Neural cell (in vitro differentiated cells): ENCODE measurements at regions not wholly inside any gene's neighbourhood (a gene's known extent, or its start where the extent isn't known, plus 50 kb on each side); places are given as distances from the start of the nearest gene placed in this dataset.

ENCODE experiments used
- H2AFZ ChIP-seq: fragments of 200-600, 300-800 bp; sonication (generic), shearing (Covaris generic); 2 replicates; pipeline ENCODE4 v1.6.0; 2014; ENCODE audit warnings: low read depth, mild to moderate bottlenecking, antibody characterized with exemption, low read length, moderate library complexity
- H3F3A ChIP-seq: fragments of 200-600 bp; shearing (Covaris generic); 2 replicates; pipeline ENCODE4 v1.6.1; 2016; ENCODE audit warnings: mild to moderate bottlenecking, moderate library complexity, mixed read lengths, antibody characterized with exemption, low read length; ENCODE audit not compliant: insufficient read depth, poor library complexity, severe bottlenecking
- H3K27ac ChIP-seq: fragments of 200-600, 300-800 bp; sonication (generic), shearing (Covaris generic); 2 replicates; pipeline ENCODE4 v1.5.1; 2014; ENCODE audit warnings: mild to moderate bottlenecking, low read length, moderate library complexity
- H3K27me3 ChIP-seq: fragments of 300-800, 200-600 bp; sonication (generic), shearing (Covaris generic); 2 replicates; pipeline ENCODE4 v1.6.0; 2014; ENCODE audit warnings: mild to moderate bottlenecking, low read depth, low read length, moderate library complexity; ENCODE audit not compliant: insufficient read depth
- H3K36me3 ChIP-seq: fragments of 300-800, 200-600 bp; sonication (generic), shearing (Covaris generic); 2 replicates; pipeline ENCODE4 v1.5.1; 2014; ENCODE audit warnings: mild to moderate bottlenecking, antibody characterized with exemption, low read length, moderate library complexity; ENCODE audit not compliant: insufficient read depth
- H3K4me2 ChIP-seq: fragments of 300-800, 200-600 bp; sonication (generic), shearing (Covaris generic); 2 replicates; pipeline ENCODE4 v1.6.0; 2014; ENCODE audit warnings: mild to moderate bottlenecking, low read length
- H3K4me3 ChIP-seq: fragments of 300-800, 200-600 bp; sonication (generic), shearing (Covaris generic); 2 replicates; pipeline ENCODE4 v1.5.1; 2014; ENCODE audit warnings: mild to moderate bottlenecking, low read length, moderate library complexity
- H3K79me2 ChIP-seq: fragments of 200-600 bp; shearing (Covaris generic); replicated peaks from 2 replicates; pipeline ENCODE4 v1.6.0; 2014; ENCODE audit warnings: mild to moderate bottlenecking, low read length, moderate library complexity; ENCODE audit not compliant: insufficient read depth
- H3K9ac ChIP-seq: fragments of 300-800, 200-600 bp; sonication (generic), shearing (Covaris generic); 2 replicates; pipeline ENCODE4 v1.6.1; 2016; ENCODE audit warnings: mild to moderate bottlenecking, low read length, mixed read lengths
- H3K9me2 ChIP-seq: fragments of 200-600 bp; shearing (Covaris generic); 2 replicates; pipeline ENCODE4 v1.6.1; 2016; ENCODE audit warnings: mild to moderate bottlenecking, low read length, mixed read lengths; ENCODE audit not compliant: insufficient read depth
- H3K9me3 ChIP-seq: fragments of 200-600, 300-800 bp; sonication (generic), shearing (Covaris generic); 2 replicates; pipeline ENCODE4 v1.6.1; 2016; ENCODE audit warnings: mild to moderate bottlenecking, mixed run types, low read length, moderate library complexity, mixed read lengths
- H4K20me1 ChIP-seq: fragments of 200-600 bp; shearing (Covaris generic); 2 replicates; pipeline ENCODE4 v1.6.1; 2016; ENCODE audit warnings: mild to moderate bottlenecking, mixed run types; ENCODE audit not compliant: insufficient read depth
- EP300 ChIP-seq: fragments of 450-650 bp; conservative IDR thresholded peaks from 2 replicates; pipeline ENCODE4 v1.6.1; 2014; ENCODE audit warnings: antibody characterized with exemption, mild to moderate bottlenecking, moderate library complexity; ENCODE audit not compliant: poor library complexity, severe bottlenecking
- EZH2 ChIP-seq: fragments of 200-600, 300-800 bp; shearing (Covaris generic), sonication (generic); IDR thresholded peaks from 2 replicates; pipeline ENCODE4 v1.6.1; 2014; ENCODE audit warnings: antibody characterized with exemption, low read length, borderline replicate concordance, mild to moderate bottlenecking; ENCODE audit not compliant: insufficient read depth, poor library complexity, severe bottlenecking
- MXI1 ChIP-seq: fragments of 450-650 bp; conservative IDR thresholded peaks from 2 replicates; pipeline ENCODE4 v1.6.1; 2014; ENCODE audit warnings: antibody characterized with exemption, mild to moderate bottlenecking; ENCODE audit not compliant: poor library complexity, severe bottlenecking
- POLR2AphosphoS5 ChIP-seq: IDR thresholded peaks from 2 replicates; pipeline ENCODE4 v1.6.1; 2012
- RAD21 ChIP-seq: fragments of 450-650 bp; conservative IDR thresholded peaks from 2 replicates; pipeline ENCODE4 v1.6.1; 2014; ENCODE audit warnings: antibody characterized with exemption, mild to moderate bottlenecking, moderate library complexity
- SMC3 ChIP-seq: fragments of 450-650 bp; conservative IDR thresholded peaks from 2 replicates; pipeline ENCODE4 v1.6.1; 2014; ENCODE audit warnings: antibody characterized with exemption, mild to moderate bottlenecking, moderate library complexity; ENCODE audit not compliant: poor library complexity
- TAF1 ChIP-seq: IDR thresholded peaks from 2 replicates; pipeline ENCODE4 v1.6.1; 2012; ENCODE audit warnings: low read depth
- TF ChIP-seq, protein P1 (sequence below): fragments of 450-650 bp; IDR thresholded peaks from 2 replicates; pipeline ENCODE4 v1.5.1; 2014; ENCODE audit warnings: antibody characterized with exemption, mild to moderate bottlenecking, moderate library complexity; ENCODE audit not compliant: poor library complexity, severe bottlenecking
- TF ChIP-seq, protein P2 (sequence below): IDR thresholded peaks from 2 replicates; pipeline ENCODE4 v1.6.1; 2012; ENCODE audit warnings: borderline replicate concordance

- no peaks in the 10 kb centered on the region for H4K20me1 ChIP-seq
- no peak overlapping the region for H3K27ac ChIP-seq
- H3K79me2 ChIP-seq, result no peaks in the 10 kb centered on the region
- H3K9ac ChIP-seq, result no peak overlapping the region
- no peak for TF ChIP-seq EP300
- TF ChIP-seq RAD21, result no peak
- no peak for TF ChIP-seq EZH2
- no peak for TF ChIP-seq TAF1
- no peak for TF ChIP-seq MXI1
- TF ChIP-seq SMC3, result no peak
- TF ChIP-seq, protein P1, sequence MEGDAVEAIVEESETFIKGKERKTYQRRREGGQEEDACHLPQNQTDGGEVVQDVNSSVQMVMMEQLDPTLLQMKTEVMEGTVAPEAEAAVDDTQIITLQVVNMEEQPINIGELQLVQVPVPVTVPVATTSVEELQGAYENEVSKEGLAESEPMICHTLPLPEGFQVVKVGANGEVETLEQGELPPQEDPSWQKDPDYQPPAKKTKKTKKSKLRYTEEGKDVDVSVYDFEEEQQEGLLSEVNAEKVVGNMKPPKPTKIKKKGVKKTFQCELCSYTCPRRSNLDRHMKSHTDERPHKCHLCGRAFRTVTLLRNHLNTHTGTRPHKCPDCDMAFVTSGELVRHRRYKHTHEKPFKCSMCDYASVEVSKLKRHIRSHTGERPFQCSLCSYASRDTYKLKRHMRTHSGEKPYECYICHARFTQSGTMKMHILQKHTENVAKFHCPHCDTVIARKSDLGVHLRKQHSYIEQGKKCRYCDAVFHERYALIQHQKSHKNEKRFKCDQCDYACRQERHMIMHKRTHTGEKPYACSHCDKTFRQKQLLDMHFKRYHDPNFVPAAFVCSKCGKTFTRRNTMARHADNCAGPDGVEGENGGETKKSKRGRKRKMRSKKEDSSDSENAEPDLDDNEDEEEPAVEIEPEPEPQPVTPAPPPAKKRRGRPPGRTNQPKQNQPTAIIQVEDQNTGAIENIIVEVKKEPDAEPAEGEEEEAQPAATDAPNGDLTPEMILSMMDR, result no peak
- TF ChIP-seq, protein P2, sequence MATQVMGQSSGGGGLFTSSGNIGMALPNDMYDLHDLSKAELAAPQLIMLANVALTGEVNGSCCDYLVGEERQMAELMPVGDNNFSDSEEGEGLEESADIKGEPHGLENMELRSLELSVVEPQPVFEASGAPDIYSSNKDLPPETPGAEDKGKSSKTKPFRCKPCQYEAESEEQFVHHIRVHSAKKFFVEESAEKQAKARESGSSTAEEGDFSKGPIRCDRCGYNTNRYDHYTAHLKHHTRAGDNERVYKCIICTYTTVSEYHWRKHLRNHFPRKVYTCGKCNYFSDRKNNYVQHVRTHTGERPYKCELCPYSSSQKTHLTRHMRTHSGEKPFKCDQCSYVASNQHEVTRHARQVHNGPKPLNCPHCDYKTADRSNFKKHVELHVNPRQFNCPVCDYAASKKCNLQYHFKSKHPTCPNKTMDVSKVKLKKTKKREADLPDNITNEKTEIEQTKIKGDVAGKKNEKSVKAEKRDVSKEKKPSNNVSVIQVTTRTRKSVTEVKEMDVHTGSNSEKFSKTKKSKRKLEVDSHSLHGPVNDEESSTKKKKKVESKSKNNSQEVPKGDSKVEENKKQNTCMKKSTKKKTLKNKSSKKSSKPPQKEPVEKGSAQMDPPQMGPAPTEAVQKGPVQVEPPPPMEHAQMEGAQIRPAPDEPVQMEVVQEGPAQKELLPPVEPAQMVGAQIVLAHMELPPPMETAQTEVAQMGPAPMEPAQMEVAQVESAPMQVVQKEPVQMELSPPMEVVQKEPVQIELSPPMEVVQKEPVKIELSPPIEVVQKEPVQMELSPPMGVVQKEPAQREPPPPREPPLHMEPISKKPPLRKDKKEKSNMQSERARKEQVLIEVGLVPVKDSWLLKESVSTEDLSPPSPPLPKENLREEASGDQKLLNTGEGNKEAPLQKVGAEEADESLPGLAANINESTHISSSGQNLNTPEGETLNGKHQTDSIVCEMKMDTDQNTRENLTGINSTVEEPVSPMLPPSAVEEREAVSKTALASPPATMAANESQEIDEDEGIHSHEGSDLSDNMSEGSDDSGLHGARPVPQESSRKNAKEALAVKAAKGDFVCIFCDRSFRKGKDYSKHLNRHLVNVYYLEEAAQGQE, result no peak
- TF ChIP-seq POLR2AphosphoS5, result no peak
- H3K36me3 ChIP-seq, result no peaks in the 10 kb centered on the region
- H3K9me3 ChIP-seq, result no peaks in the 10 kb centered on the region
- no peaks in the 10 kb centered on the region for H3K9me2 ChIP-seq
- no peak overlapping the region for H2AFZ ChIP-seq
- no peak overlapping the region for H3K4me2 ChIP-seq
- no peaks in the 10 kb centered on the region for H3K27me3 ChIP-seq
- no peak overlapping the region for H3K4me3 ChIP-seq
- H3F3A ChIP-seq, result no peaks in the 10 kb centered on the region
These were observed 62.3 kb upstream of the CDH5 start for GRCh38 chr16:66304151-66304550.

DNA sequence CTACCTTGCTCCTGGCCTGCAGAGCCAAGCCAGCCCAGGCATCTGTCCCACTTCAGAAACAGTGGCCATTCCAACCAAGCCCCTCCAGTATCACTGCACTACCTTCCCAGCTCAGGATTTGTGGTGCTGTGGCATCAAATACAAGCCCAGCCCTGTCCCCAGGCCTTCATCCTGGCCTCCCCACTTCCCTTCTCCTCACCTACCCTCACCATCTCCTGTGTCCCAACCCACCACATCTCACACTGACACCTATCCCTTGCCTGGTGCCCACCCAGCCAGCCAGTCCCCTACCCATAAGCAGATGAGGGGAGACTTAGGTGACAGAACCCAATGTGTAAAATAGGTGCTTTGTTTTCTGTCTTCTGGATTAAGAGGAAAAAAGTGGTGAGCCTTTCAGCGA is 66.0 kb upstream of the CDH5 start:
- Histone ChIP-seq H2AFZ (no peak overlapping the region), H3K9ac (no peak overlapping the region), H3K9me2 (no peaks in the 10 kb centered on the region), H3K79me2 (no peaks in the 10 kb centered on the region), H3K36me3 (no peaks in the 10 kb centered on the region), H4K20me1 (no peaks in the 10 kb centered on the region), H3K27ac (no peak overlapping the region), H3K4me3 (no peak overlapping the region), H3K4me2 (no peak overlapping the region), H3F3A (no peaks in the 10 kb centered on the region), H3K27me3 (no peaks in the 10 kb centered on the region), H3K9me3 (no peaks in the 10 kb centered on the region)
- TF ChIP-seq EZH2, result no peak
- TF ChIP-seq POLR2AphosphoS5, result no peak
- TF ChIP-seq, protein P2, result no peak
- TF ChIP-seq EP300, result no peak
- TF ChIP-seq SMC3, result no peak
- no peak for TF ChIP-seq TAF1
- TF ChIP-seq RAD21, result no peak
- TF ChIP-seq, protein P1, result no peak
- TF ChIP-seq MXI1, result no peak
